K562 (cell line): ENCODE measurements at regions not wholly inside any gene's neighbourhood (a gene's known extent, or its start where the extent isn't known, plus 50 kb on each side); places are given as distances from the start of the nearest gene placed in this dataset.

Experiments used
- ATAC-seq: fragments of 200-7000 bp; cut with Tn5 transposase; 3 replicates; pipeline ENCODE4 v1.9.1; 2020; ENCODE audit warnings: moderate library complexity
- BruUV-seq: library from RNA; stranded (reverse); fragments of 400-500 nt; replicated peaks from 2 replicates; lab custom pipeline; 2021; lab: Mats Ljungman, UMichigan
- CTCF ChIA-PET: fragments of 300-600 bp; formaldehyde crosslinking; extraction: SDS; loops from one replicate; lab custom pipeline; 2021; ENCODE audit warnings: low intra/inter-chr PET ratio; lab: Yijun Ruan, JAX
- POLR2A ChIA-PET: fragments of 300-600, 350-650 bp; sonication (Branson Sonifier 250); formaldehyde crosslinking; extraction: SDS; loops from one replicate; lab custom pipeline; 2021; ENCODE audit warnings: antibody characterized with exemption, inconsistent platforms; lab: Yijun Ruan, JAX
- DNase-seq, 4 experiments: peaks; one replicate each; pipeline versions ENCODE4 v3.0.0 to v3.0.0-alpha.2; 2011 to 2018; ENCODE audit warnings: low spot score in 3 of 4, mixed read lengths in 3 of 4; ENCODE audit errors: extremely low read depth in 1 of 4
- FAIRE-seq: peaks from 2 replicates; lab custom pipeline; 2011; peaks lifted over from hg19 to GRCh38; lab: Jason Lieb, UNC
- H2AFZ ChIP-seq: 2 replicates; pipeline ENCODE4 v1.6.0; 2011; ENCODE audit warnings: low read depth, low read length, control low read depth, inconsistent platforms
- H3K27ac ChIP-seq: fragments of 200-600 bp; 3 replicates; pipeline ENCODE4 v1.8.0; 2011; ENCODE audit warnings: low read depth, mild to moderate bottlenecking, control low read depth, inconsistent platforms, low read length, moderate library complexity, mixed read lengths; ENCODE audit errors: extremely low read depth
- H3K27me3 ChIP-seq, 2 experiments: fragments of 300-600 bp in 1 of 2; 2 replicates in 1 of 2; 3 replicates in 1 of 2; pipeline versions ENCODE4 v1.6.0 to v1.8.0; 2011; ENCODE audit warnings: inconsistent platforms in 2 of 2, low read length in 2 of 2, mild to moderate bottlenecking in 1 of 2, mixed read lengths in 1 of 2, moderate library complexity in 1 of 2; ENCODE audit not compliant: control insufficient read depth in 2 of 2, insufficient read depth in 2 of 2
- H3K36me3 ChIP-seq: fragments of 300-600 bp; 3 replicates; pipeline ENCODE4 v1.8.0; 2011; ENCODE audit warnings: mild to moderate bottlenecking, low read length, inconsistent platforms; ENCODE audit not compliant: control insufficient read depth, insufficient read depth
- H3K4me1 ChIP-seq, 2 experiments: fragments of 200-600 bp in 1 of 2; replicated peaks in 1 of 2; 2 replicates in 1 of 2; 3 replicates in 1 of 2; pipeline versions ENCODE4 v1.5.1 to v1.8.0; 2011; ENCODE audit warnings: inconsistent platforms in 2 of 2, low read length in 2 of 2, mild to moderate bottlenecking in 1 of 2, mixed read lengths in 1 of 2, moderate library complexity in 1 of 2; ENCODE audit not compliant: control insufficient read depth in 2 of 2, insufficient read depth in 2 of 2
- H3K4me2 ChIP-seq: 2 replicates; pipeline ENCODE4 v1.6.1; 2011; ENCODE audit warnings: low read length, control low read depth, inconsistent platforms, mixed read lengths; ENCODE audit not compliant: insufficient read depth
- H3K4me3 ChIP-seq: fragments of 200-600 bp; sonication (generic), shearing (Covaris generic); 2 replicates; pipeline ENCODE4 v1.5.1; 2016; ENCODE audit warnings: control low read depth, inconsistent platforms
- H3K79me2 ChIP-seq: fragments of 200-600 bp; 3 replicates; pipeline ENCODE4 v1.8.0; 2011; ENCODE audit warnings: low read length, inconsistent platforms; ENCODE audit not compliant: control insufficient read depth, insufficient read depth
- H3K9ac ChIP-seq, 2 experiments: 2 replicates each; pipeline versions ENCODE4 v1.6.0 to v1.6.1; 2011; ENCODE audit warnings: low read depth in 2 of 2, low read length in 2 of 2, control low read depth in 1 of 2, inconsistent platforms in 1 of 2, mild to moderate bottlenecking in 1 of 2, mixed read lengths in 1 of 2; ENCODE audit not compliant: insufficient read depth in 1 of 2
- H3K9me1 ChIP-seq: one replicate; pipeline ENCODE4 v1.6.0; 2011; ENCODE audit warnings: inconsistent platforms, mild to moderate bottlenecking, low read length, moderate library complexity; ENCODE audit not compliant: control insufficient read depth, insufficient read depth
- H3K9me3 ChIP-seq: replicated peaks from 2 replicates; pipeline ENCODE4 v1.5.1; 2011; ENCODE audit warnings: low read depth, low read length, inconsistent platforms; ENCODE audit not compliant: control insufficient read depth, insufficient read depth
- H4K20me1 ChIP-seq: replicated peaks from 2 replicates; pipeline ENCODE4 v1.6.1; 2011; ENCODE audit warnings: low read length, inconsistent platforms, mixed read lengths; ENCODE audit not compliant: control insufficient read depth, insufficient read depth
- ATF1 ChIP-seq, 2 experiments: fragments of 450-650 bp in 1 of 2; IDR thresholded peaks; 2 replicates each; pipeline ENCODE4 v1.6.1; 2016; ENCODE audit warnings: missing compliant biosample characterization in 1 of 2, missing genetic modification characterization in 1 of 2
- CAMTA2 ChIP-seq: fragments of 250-450 bp; sonication (Bioruptor Pico); conservative IDR thresholded peaks from 2 replicates; pipeline ENCODE4 v1.5.1; 2022
- MTA3 ChIP-seq: fragments of 450-650 bp; formaldehyde crosslinking; IDR thresholded peaks from 2 replicates; pipeline ENCODE4 v1.6.1; 2017; ENCODE audit warnings: mild to moderate bottlenecking, borderline replicate concordance
- PURB ChIP-seq: sonication (generic); formaldehyde crosslinking; IDR thresholded peaks from 2 replicates; pipeline ENCODE4 v1.9.0; 2021; ENCODE audit warnings: low read depth, mild to moderate bottlenecking, missing genetic modification reagents
- SIRT6 ChIP-seq: IDR thresholded peaks from one replicate; pipeline ENCODE4 v1.6.1; 2012; ENCODE audit warnings: low read depth, mild to moderate bottlenecking, control low read depth, inconsistent platforms, low read length, moderate library complexity
- SNIP1 ChIP-seq: fragments of 450-650 bp; IDR thresholded peaks from 2 replicates; pipeline ENCODE4 v1.7.1; 2017; ENCODE audit warnings: low read depth, mild to moderate bottlenecking
- ZFPM2 ChIP-seq: fragments of 250-450 bp; sonication (Bioruptor Pico); IDR thresholded peaks from 2 replicates; pipeline ENCODE4 v1.5.1; 2022; ENCODE audit warnings: mild to moderate bottlenecking
- WGBS: fragments of 100-300 bp; shearing (Covaris generic); methylation state at CpG from one replicate; pipeline ENCODE4 v1.1.6; 2016; ENCODE audit warnings: low coverage, mixed read lengths; ENCODE audit not compliant: insufficient coverage; ENCODE audit errors: missing lambda C conversion rate; 5-methylcytosine and 5-hydroxymethylcytosine counted together
- in situ Hi-C: fragments of 300-500 bp; cut with MboI; formaldehyde crosslinking; loops from 4 replicates; pipeline ENCODE4 v1.15.0; 2018; ENCODE audit warnings: inconsistent platforms, mixed read lengths
- intact Hi-C: fragments of 100-400 bp; cut with micrococcal nuclease; formaldehyde crosslinking; loops from 2 replicates; pipeline ENCODE4 v1.14.2; 2022
- TF ChIP-seq, protein P1 (sequence below): fragments of 450-650 bp; IDR thresholded peaks from 2 replicates; pipeline ENCODE4 v1.7.0; 2016; ENCODE audit warnings: borderline replicate concordance
- TF ChIP-seq, protein P2 (sequence below): fragments of 250-450 bp; sonication (Bioruptor Pico); IDR thresholded peaks from 2 replicates; pipeline ENCODE4 v1.6.1; 2021; ENCODE audit warnings: mild to moderate bottlenecking

DNA sequence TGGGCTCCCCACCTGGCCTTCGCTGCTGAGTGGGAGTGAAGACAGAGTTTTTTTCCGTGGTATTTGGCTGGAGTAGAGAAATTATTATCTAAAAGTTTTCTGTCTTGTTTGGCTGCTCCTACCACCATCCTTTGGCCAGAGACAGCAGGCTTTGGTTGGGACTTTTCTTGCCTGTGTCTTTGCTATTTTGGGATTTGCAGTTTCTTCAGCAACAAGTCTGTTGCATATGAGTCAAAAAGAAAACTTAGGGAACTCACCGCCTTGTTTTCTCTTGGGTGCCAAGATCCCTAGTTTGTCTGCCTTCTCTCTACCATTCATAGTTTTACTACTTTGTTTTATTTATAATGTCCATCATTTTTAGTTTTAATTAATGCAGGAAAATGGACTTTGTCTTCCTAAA, 683.8 kb downstream of the DOK5 start:
- Histone ChIP-seq H3K27ac (no peak overlapping the region), H3K9me1 (no peaks in the 10 kb centered on the region), H3K9me3 (no peaks in the 10 kb centered on the region), H3K4me1 (no peaks in the 10 kb centered on the region), H3K79me2 (no peaks in the 10 kb centered on the region), H2AFZ (no peak overlapping the region), H3K9ac (no peak overlapping the region), H3K4me2 (no peak overlapping the region), H4K20me1 (no peaks in the 10 kb centered on the region), H3K36me3 (no peaks in the 10 kb centered on the region), H3K4me3 (no peak overlapping the region), H3K27me3 (no peaks in the 10 kb centered on the region)
- no peak for ATAC-seq
- BruUV-seq: no TSS peak
- ChIA-PET CTCF (no interaction called here), POLR2A (no interaction called here)
- intact Hi-C loops (no loop called here), in situ Hi-C loops (no loop called here)
- FAIRE-seq: no peak
- no peak for DNase-seq
- whole genome bisulfite sequencing: 0% methylated on average over 3 of the region's 3 CpGs
- no peak for TF ChIP-seq SNIP1
- no peak for TF ChIP-seq SIRT6
- no peak for TF ChIP-seq ATF1 (CRISPR knock-in tag; IDR thresholded peaks at IDR 0.05)
- TF ChIP-seq ATF1 (tag; IDR thresholded peaks at IDR 0.05): no peak
- TF ChIP-seq PURB (CRISPR knock-in tag): no peak
- no peak for TF ChIP-seq MTA3
- no peak for TF ChIP-seq ZFPM2
- TF ChIP-seq, protein P1, sequence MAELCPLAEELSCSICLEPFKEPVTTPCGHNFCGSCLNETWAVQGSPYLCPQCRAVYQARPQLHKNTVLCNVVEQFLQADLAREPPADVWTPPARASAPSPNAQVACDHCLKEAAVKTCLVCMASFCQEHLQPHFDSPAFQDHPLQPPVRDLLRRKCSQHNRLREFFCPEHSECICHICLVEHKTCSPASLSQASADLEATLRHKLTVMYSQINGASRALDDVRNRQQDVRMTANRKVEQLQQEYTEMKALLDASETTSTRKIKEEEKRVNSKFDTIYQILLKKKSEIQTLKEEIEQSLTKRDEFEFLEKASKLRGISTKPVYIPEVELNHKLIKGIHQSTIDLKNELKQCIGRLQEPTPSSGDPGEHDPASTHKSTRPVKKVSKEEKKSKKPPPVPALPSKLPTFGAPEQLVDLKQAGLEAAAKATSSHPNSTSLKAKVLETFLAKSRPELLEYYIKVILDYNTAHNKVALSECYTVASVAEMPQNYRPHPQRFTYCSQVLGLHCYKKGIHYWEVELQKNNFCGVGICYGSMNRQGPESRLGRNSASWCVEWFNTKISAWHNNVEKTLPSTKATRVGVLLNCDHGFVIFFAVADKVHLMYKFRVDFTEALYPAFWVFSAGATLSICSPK: no peak
- TF ChIP-seq, protein P2, sequence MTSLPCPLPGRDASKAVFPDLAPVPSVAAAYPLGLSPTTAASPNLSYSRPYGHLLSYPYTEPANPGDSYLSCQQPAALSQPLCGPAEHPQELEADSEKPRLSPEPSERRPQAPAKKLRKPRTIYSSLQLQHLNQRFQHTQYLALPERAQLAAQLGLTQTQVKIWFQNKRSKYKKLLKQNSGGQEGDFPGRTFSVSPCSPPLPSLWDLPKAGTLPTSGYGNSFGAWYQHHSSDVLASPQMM (CRISPR knock-in tag): no peak
- no peak for TF ChIP-seq CAMTA2
